ENCODE measurements at regions not wholly inside any gene's neighbourhood (a gene's known extent, or its start where the extent isn't known, plus 50 kb on each side); places are given as distances from the start of the nearest gene placed in this dataset.

- no peaks in the 10 kb centered on the region for H3K27me3 ChIP-seq (ENCODE audit: control insufficient read depth, insufficient read depth, low read length)
- no CpG with 5 or more reads among the region's 3 CpGs for WGBS (ENCODE audit: insufficient coverage, insufficient read length)
Measured at GRCh38 chr4:187934766-187935165, 60.8 kb upstream of the ZFP42 start.

GRCh38 chr4:187937557-187937956, 58.0 kb upstream of the ZFP42 start:
- Histone ChIP-seq H3K36me3 (ENCODE audit: control insufficient read depth, insufficient read depth, low read length) (no peaks in the 10 kb centered on the region), H3K4me1 (ENCODE audit: control insufficient read depth, insufficient read depth, low read length) (no peaks in the 10 kb centered on the region), H3K4me3 (ENCODE audit: low read length) (no peak overlapping the region), H3K27me3 (ENCODE audit: control insufficient read depth, insufficient read depth, low read length) (no peaks in the 10 kb centered on the region), H3K9me3 (ENCODE audit: control insufficient read depth, insufficient read depth, low read length) (no peaks in the 10 kb centered on the region), H3K27ac (ENCODE audit: low read length) (no peak overlapping the region)
- no CpG with 5 or more reads among the region's 25 CpGs for WGBS (ENCODE audit: insufficient coverage, insufficient read length)
- no peak for DNase-seq (ENCODE audit: low read depth, low spot score)

More at GRCh38 chr4:187934766-187935165, 60.8 kb upstream of the ZFP42 start:
- DNase-seq (ENCODE audit: low read depth, low spot score) = no peak
- H3K4me3 ChIP-seq (ENCODE audit: low read length) = no peak overlapping the region
- H3K36me3 ChIP-seq (ENCODE audit: control insufficient read depth, insufficient read depth, low read length) = no peaks in the 10 kb centered on the region
- H3K27ac ChIP-seq (ENCODE audit: low read length) = no peak overlapping the region
- no peaks in the 10 kb centered on the region for H3K4me1 ChIP-seq (ENCODE audit: control insufficient read depth, insufficient read depth, low read length)
- no peaks in the 10 kb centered on the region for H3K9me3 ChIP-seq (ENCODE audit: control insufficient read depth, insufficient read depth, low read length)

- Histone ChIP-seq H3K27me3 (ENCODE audit: control insufficient read depth, insufficient read depth, low read length) (no peaks in the 10 kb centered on the region), H3K36me3 (ENCODE audit: control insufficient read depth, insufficient read depth, low read length) (no peaks in the 10 kb centered on the region), H3K4me3 (ENCODE audit: low read length) (no peak overlapping the region), H3K4me1 (ENCODE audit: control insufficient read depth, insufficient read depth, low read length) (no peaks in the 10 kb centered on the region), H3K9me3 (ENCODE audit: control insufficient read depth, insufficient read depth, low read length) (no peaks in the 10 kb centered on the region), H3K27ac (ENCODE audit: low read length) (no peak overlapping the region)
- no peak for DNase-seq (ENCODE audit: low read depth, low spot score)
- WGBS (ENCODE audit: insufficient coverage, insufficient read length) = no CpG with 5 or more reads among the region's 8 CpGs
Measured at GRCh38 chr4:187940299-187940698, 55.3 kb upstream of the ZFP42 start.

- H3K4me3 ChIP-seq (ENCODE audit: low read length) = no peak overlapping the region
Measured at GRCh38 chr4:187942968-187943367, 52.6 kb upstream of the ZFP42 start.

GRCh38 chr4:187944179-187944578, 51.4 kb upstream of the ZFP42 start:
- Histone ChIP-seq H3K27me3 (ENCODE audit: control insufficient read depth, insufficient read depth, low read length) (no peaks in the 10 kb centered on the region), H3K4me3 (ENCODE audit: low read length) (no peak overlapping the region), H3K36me3 (ENCODE audit: control insufficient read depth, insufficient read depth, low read length) (no peaks in the 10 kb centered on the region), H3K27ac (ENCODE audit: low read length) (no peak overlapping the region), H3K9me3 (ENCODE audit: control insufficient read depth, insufficient read depth, low read length) (no peaks in the 10 kb centered on the region), H3K4me1 (ENCODE audit: control insufficient read depth, insufficient read depth, low read length) (no peaks in the 10 kb centered on the region)
- no peak for DNase-seq (ENCODE audit: low read depth, low spot score)
- no CpG with 5 or more reads among the region's 7 CpGs for WGBS (ENCODE audit: insufficient coverage, insufficient read length)

More at GRCh38 chr4:187942968-187943367, 52.6 kb upstream of the ZFP42 start:
- Histone ChIP-seq H3K9me3 (ENCODE audit: control insufficient read depth, insufficient read depth, low read length) (no peaks in the 10 kb centered on the region), H3K27ac (ENCODE audit: low read length) (no peak overlapping the region), H3K4me1 (ENCODE audit: control insufficient read depth, insufficient read depth, low read length) (no peaks in the 10 kb centered on the region), H3K27me3 (ENCODE audit: control insufficient read depth, insufficient read depth, low read length) (no peaks in the 10 kb centered on the region), H3K36me3 (ENCODE audit: control insufficient read depth, insufficient read depth, low read length) (no peaks in the 10 kb centered on the region)
- WGBS (ENCODE audit: insufficient coverage, insufficient read length) = no CpG with 5 or more reads among the region's 6 CpGs
- no peak for DNase-seq (ENCODE audit: low read depth, low spot score)

Data from iPS DF 6.9 (cell line).